Testis (tissue), 2 donors: ENCODE measurements at regions not wholly inside any gene's neighbourhood (a gene's known extent, or its start where the extent isn't known, plus 50 kb on each side); places are given as distances from the start of the nearest gene placed in this dataset.

Source experiments
- DNase-seq: peaks from one replicate; pipeline ENCODE4 v3.0.0-alpha.2; 2019
- H3K27ac ChIP-seq, 2 donors: fragments of 200-600 bp; sonication (generic); one replicate each; pipeline ENCODE4 v1.5.1; 2019
- H3K27me3 ChIP-seq: fragments of 200-600 bp; sonication (generic); one replicate; pipeline ENCODE4 v1.5.1; 2019
- H3K36me3 ChIP-seq: fragments of 200-600 bp; sonication (generic); one replicate; pipeline ENCODE4 v1.5.1; 2017; ENCODE audit warnings: low read depth; ENCODE audit errors: missing control alignments
- H3K4me1 ChIP-seq: fragments of 200-600 bp; sonication (generic); one replicate; pipeline ENCODE4 v1.5.1; 2019
- H3K4me3 ChIP-seq, 2 donors: fragments of 200-600 bp; sonication (generic); one replicate each; pipeline ENCODE4 v1.5.1; 2017 to 2019
- H3K9me3 ChIP-seq: fragments of 200-600 bp; sonication (generic); one replicate; pipeline ENCODE4 v1.5.1; 2017
- CTCF ChIP-seq, 3 experiments: fragments of 450-650 bp in 2 of 3; fragments of 200-600 bp in 1 of 3; sonication (generic) in 1 of 3; IDR thresholded peaks; one replicate each; pipeline ENCODE4 v1.5.1; 2016 to 2019; ENCODE audit warnings: antibody characterized with exemption in 3 of 3, mild to moderate bottlenecking in 2 of 3, moderate library complexity in 1 of 3
- POLR2A ChIP-seq: fragments of 450-650 bp; IDR thresholded peaks from one replicate; pipeline ENCODE4 v1.6.1; 2017; ENCODE audit warnings: antibody characterized with exemption, mild to moderate bottlenecking, moderate library complexity
- WGBS, 2 donors: methylation state at CpG; one replicate each; pipeline ENCODE4 v1.1.5; 2018; 5-methylcytosine and 5-hydroxymethylcytosine counted together
- intact Hi-C: fragments of 100-400 bp; cut with DNase I; formaldehyde crosslinking; loops from one replicate; pipeline ENCODE4 v1.15.1; 2023; ENCODE audit warnings: low total_unique reads

- TF ChIP-seq CTCF (IDR thresholded peaks at IDR 0.05) (no peak), POLR2A (no peak)
- H3K27me3 ChIP-seq, result no peaks in the 10 kb centered on the region
- H3K4me3 ChIP-seq, result no peak overlapping the region
- H3K27ac ChIP-seq, result no peak overlapping the region
- no peaks in the 10 kb centered on the region for H3K9me3 ChIP-seq
- intact Hi-C loops, result no loop called here
- no peaks in the 10 kb centered on the region for H3K36me3 ChIP-seq
- no peaks in the 10 kb centered on the region for H3K4me1 ChIP-seq
- no peak for DNase-seq
Observed at GRCh38 chr13:63979951-63980350, 2564.3 kb upstream of the PCDH20 start.

- 38 to 49% methylated on average over 2 of the region's 2 CpGs for WGBS, 2 donors
- Histone ChIP-seq H3K36me3 (no peaks in the 10 kb centered on the region), H3K4me1 (no peaks in the 10 kb centered on the region), H3K9me3 (no peaks in the 10 kb centered on the region), H3K27ac (no peak overlapping the region), H3K4me3 (no peak overlapping the region), H3K27me3 (no peaks in the 10 kb centered on the region)
- no peak for DNase-seq
- intact Hi-C loops, result no loop called here
- TF ChIP-seq POLR2A, result no peak
- no peak for TF ChIP-seq CTCF (IDR thresholded peaks at IDR 0.05)
Observed at GRCh38 chr13:63972328-63972727, 2556.7 kb upstream of the PCDH20 start.

- Histone ChIP-seq H3K4me3 (no peak overlapping the region), H3K9me3 (no peaks in the 10 kb centered on the region), H3K27me3 (no peaks in the 10 kb centered on the region), H3K27ac (no peak overlapping the region), H3K4me1 (no peaks in the 10 kb centered on the region), H3K36me3 (no peaks in the 10 kb centered on the region)
- no peak for DNase-seq
- no peak for TF ChIP-seq CTCF (IDR thresholded peaks at IDR 0.05)
- no peak for TF ChIP-seq POLR2A
- intact Hi-C loops, result no loop called here
- WGBS, 2 donors, result 82 to 100% methylated on average over 1 of the region's 1 CpG
Observed at GRCh38 chr13:63954683-63955082, 2539.0 kb upstream of the PCDH20 start.

- intact Hi-C loops, result no loop called here
- Histone ChIP-seq H3K4me1 (no peaks in the 10 kb centered on the region), H3K27me3 (no peaks in the 10 kb centered on the region), H3K36me3 (no peaks in the 10 kb centered on the region), H3K27ac (no peak overlapping the region), H3K9me3 (no peaks in the 10 kb centered on the region), H3K4me3 (no peak overlapping the region)
- TF ChIP-seq POLR2A (no peak), CTCF (IDR thresholded peaks at IDR 0.05) (no peak)
- DNase-seq, result no peak
- 83 to 86% methylated on average over 3 of the region's 3 CpGs for WGBS, 2 donors
Observed at GRCh38 chr13:63948045-63948444, 2532.4 kb upstream of the PCDH20 start.

- no peaks in the 10 kb centered on the region for H3K4me1 ChIP-seq
- H3K36me3 ChIP-seq, result no peaks in the 10 kb centered on the region
- intact Hi-C loops, result no loop called here
- TF ChIP-seq CTCF (IDR thresholded peaks at IDR 0.05) (no peak), POLR2A (no peak)
- no peak for DNase-seq
- no peak overlapping the region for H3K4me3 ChIP-seq
- H3K27ac ChIP-seq, result no peak overlapping the region
- no peaks in the 10 kb centered on the region for H3K27me3 ChIP-seq
- H3K9me3 ChIP-seq, result no peaks in the 10 kb centered on the region
Observed at GRCh38 chr13:63944911-63945310, 2529.3 kb upstream of the PCDH20 start.
